Mammary epithelial cell (primary cell): ENCODE measurements at regions not wholly inside any gene's neighbourhood (a gene's known extent, or its start where the extent isn't known, plus 50 kb on each side); places are given as distances from the start of the nearest gene placed in this dataset.

ENCODE experiments used
- EZH2 ChIP-seq: IDR thresholded peaks from 2 replicates; pipeline ENCODE4 v1.6.1; 2012; ENCODE audit warnings: low read length, inconsistent platforms, borderline replicate concordance
- TF ChIP-seq, protein P1 (sequence below), 2 donors: IDR thresholded peaks in 1 of 2; conservative IDR thresholded peaks in 1 of 2; 2 replicates each; pipeline ENCODE4 v1.5.1; 2011 to 2012; ENCODE audit warnings: inconsistent platforms in 2 of 2, low read length in 2 of 2, mild to moderate bottlenecking in 2 of 2, control low read depth in 1 of 2, low read depth in 1 of 2; ENCODE audit not compliant: insufficient read depth in 1 of 2; ENCODE audit errors: extremely low read depth in 1 of 2

DNA sequence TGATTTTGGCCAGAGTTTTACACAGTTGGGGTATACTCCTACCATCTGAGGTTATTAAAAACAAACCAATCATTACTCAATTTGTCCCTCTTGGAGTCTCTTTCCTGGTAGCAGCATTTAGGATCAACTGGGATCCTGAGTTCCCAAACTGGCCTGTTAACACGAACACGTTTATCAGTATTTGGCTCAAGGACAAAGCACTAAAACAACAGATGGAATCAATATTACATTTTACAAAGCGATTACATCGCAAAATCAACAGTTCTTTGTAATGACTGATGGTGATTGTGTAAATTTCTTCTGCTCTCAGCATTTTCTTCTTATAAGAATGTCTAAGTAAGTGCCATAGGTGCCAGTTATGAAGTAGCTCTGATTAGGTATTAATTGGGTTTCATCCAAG is 582.9 kb upstream of the ANKRD30A start:
- TF ChIP-seq, protein P1, sequence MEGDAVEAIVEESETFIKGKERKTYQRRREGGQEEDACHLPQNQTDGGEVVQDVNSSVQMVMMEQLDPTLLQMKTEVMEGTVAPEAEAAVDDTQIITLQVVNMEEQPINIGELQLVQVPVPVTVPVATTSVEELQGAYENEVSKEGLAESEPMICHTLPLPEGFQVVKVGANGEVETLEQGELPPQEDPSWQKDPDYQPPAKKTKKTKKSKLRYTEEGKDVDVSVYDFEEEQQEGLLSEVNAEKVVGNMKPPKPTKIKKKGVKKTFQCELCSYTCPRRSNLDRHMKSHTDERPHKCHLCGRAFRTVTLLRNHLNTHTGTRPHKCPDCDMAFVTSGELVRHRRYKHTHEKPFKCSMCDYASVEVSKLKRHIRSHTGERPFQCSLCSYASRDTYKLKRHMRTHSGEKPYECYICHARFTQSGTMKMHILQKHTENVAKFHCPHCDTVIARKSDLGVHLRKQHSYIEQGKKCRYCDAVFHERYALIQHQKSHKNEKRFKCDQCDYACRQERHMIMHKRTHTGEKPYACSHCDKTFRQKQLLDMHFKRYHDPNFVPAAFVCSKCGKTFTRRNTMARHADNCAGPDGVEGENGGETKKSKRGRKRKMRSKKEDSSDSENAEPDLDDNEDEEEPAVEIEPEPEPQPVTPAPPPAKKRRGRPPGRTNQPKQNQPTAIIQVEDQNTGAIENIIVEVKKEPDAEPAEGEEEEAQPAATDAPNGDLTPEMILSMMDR (conservative IDR thresholded peaks at IDR 0.05 in 1 of 2, IDR thresholded peaks at IDR 0.05 in 1 of 2; ENCODE audit: extremely low read depth in 1 of 2, insufficient read depth in 1 of 2, low read depth in 1 of 2, low read length in 2 of 2) = no peak
- no peak for TF ChIP-seq EZH2
